ENCODE measurements at regions not wholly inside any gene's neighbourhood (a gene's known extent, or its start where the extent isn't known, plus 50 kb on each side); places are given as distances from the start of the nearest gene placed in this dataset.

DNA sequence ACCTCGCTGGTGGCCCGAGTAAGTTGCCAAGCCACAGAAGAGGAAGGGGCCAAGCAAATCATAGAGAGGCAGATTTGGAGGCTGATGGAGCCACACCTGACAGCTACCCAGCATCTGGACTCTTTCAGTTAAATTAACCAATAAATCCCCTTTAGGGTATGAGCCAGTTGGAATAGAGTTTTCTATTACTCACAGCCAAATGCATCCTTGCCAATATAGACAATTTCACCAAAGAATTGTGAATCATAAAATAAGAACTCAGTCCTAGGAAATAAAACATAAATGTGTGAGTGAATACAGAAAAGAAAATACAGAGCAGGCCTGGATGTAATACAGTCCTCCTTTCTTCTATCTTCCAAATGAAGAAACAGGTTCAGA lies 161.6 kb upstream of the ANKRD28 start:
- TF ChIP-seq EZH2 (IDR thresholded peaks at IDR 0.05; ENCODE audit: insufficient read depth, poor library complexity, severe bottlenecking) = no peak
- TF ChIP-seq EZH2phosphoT487 (IDR thresholded peaks at IDR 0.05; ENCODE audit: insufficient read depth, low read depth) = no peak

Measured in GM23248 (cell line).